GM12878 (cell line): ENCODE measurements at regions not wholly inside any gene's neighbourhood (a gene's known extent, or its start where the extent isn't known, plus 50 kb on each side); places are given as distances from the start of the nearest gene placed in this dataset.
A peak's percentile ranks its signal among the peaks of the same experiment; 100 is the strongest.

Experiments used
- ATAC-seq: fragments of 200-7000 bp; cut with Tn5 transposase; 3 replicates; pipeline ENCODE4 v1.9.1; 2020; ENCODE audit warnings: mild to moderate bottlenecking, moderate library complexity
- BruUV-seq: library from RNA; stranded (reverse); fragments of 400-500 nt; replicated peaks from 2 replicates; lab custom pipeline; 2021; lab: Mats Ljungman, UMichigan
- CTCF ChIA-PET: fragments of 300-600 bp; sonication (Branson Sonifier 250); formaldehyde crosslinking; extraction: SDS; loops from one replicate; lab custom pipeline; 2021; ENCODE audit warnings: inconsistent platforms; lab: Yijun Ruan, JAX
- POLR2A ChIA-PET: fragments of 350-600 bp; formaldehyde crosslinking; extraction: SDS; loops from one replicate; lab custom pipeline; 2021; ENCODE audit warnings: inconsistent platforms; lab: Charles Lee
- RAD21 ChIA-PET: fragments of 300-600 bp; sonication (Branson Sonifier 250); formaldehyde crosslinking; loops from one replicate; lab custom pipeline; 2023; ENCODE audit warnings: antibody characterized with exemption; ENCODE audit not compliant: unreplicated experiment; lab: Charles Lee
- SMC1A ChIA-PET: fragments of 300-600 bp; sonication (Branson Sonifier 250); formaldehyde crosslinking; loops from one replicate; lab custom pipeline; 2023; ENCODE audit not compliant: unreplicated experiment, uncharacterized antibody; lab: Charles Lee
- DNase-seq: peaks from one replicate; pipeline ENCODE4 v3.0.0-alpha.2; 2011; ENCODE audit warnings: low read depth, low spot score
- FAIRE-seq: peaks from 3 replicates; lab custom pipeline; 2011; peaks lifted over from hg19 to GRCh38; lab: Jason Lieb, UNC
- H2AFZ ChIP-seq: 2 replicates; pipeline ENCODE4 v1.6.0; 2011; ENCODE audit warnings: low read depth, low read length, control low read depth; ENCODE audit not compliant: control insufficient read depth
- H3K27ac ChIP-seq: 2 replicates; pipeline ENCODE4 v1.5.1; 2011; ENCODE audit warnings: control low read depth; ENCODE audit not compliant: control insufficient read depth, insufficient read depth
- H3K27me3 ChIP-seq, 2 experiments: replicated peaks in 1 of 2; 2 replicates each; pipeline versions ENCODE4 v1.6.0 to v1.6.1; 2011; ENCODE audit warnings: low read length in 1 of 2; ENCODE audit not compliant: control insufficient read depth in 2 of 2, insufficient read depth in 2 of 2
- H3K36me3 ChIP-seq, 2 experiments: 2 replicates each; pipeline ENCODE4 v1.5.1; 2011; ENCODE audit warnings: low read length in 1 of 2; ENCODE audit not compliant: control insufficient read depth in 2 of 2, insufficient read depth in 2 of 2
- H3K4me1 ChIP-seq: 2 replicates; pipeline ENCODE4 v1.6.1; 2011; ENCODE audit warnings: mild to moderate bottlenecking, low read length, moderate library complexity, mixed read lengths; ENCODE audit not compliant: control insufficient read depth, insufficient read depth
- H3K4me2 ChIP-seq: 2 replicates; pipeline ENCODE4 v1.6.0; 2011; ENCODE audit warnings: control low read depth; ENCODE audit not compliant: control insufficient read depth, insufficient read depth
- H3K4me3 ChIP-seq: fragments of 200-600 bp; sonication (generic); 2 replicates; pipeline ENCODE4 v1.5.1; 2016
- H3K79me2 ChIP-seq: 2 replicates; pipeline ENCODE4 v1.6.0; 2011; ENCODE audit warnings: low read length; ENCODE audit not compliant: control insufficient read depth, insufficient read depth
- H3K9ac ChIP-seq: 2 replicates; pipeline ENCODE4 v1.8.0; 2011; ENCODE audit warnings: low read length, control low read depth, mixed read lengths; ENCODE audit not compliant: control insufficient read depth, insufficient read depth
- H3K9me3 ChIP-seq: replicated peaks from 3 replicates; pipeline ENCODE4 v1.5.1; 2011; ENCODE audit warnings: mild to moderate bottlenecking, low read length; ENCODE audit not compliant: control insufficient read depth, insufficient read depth
- H4K20me1 ChIP-seq: 2 replicates; pipeline ENCODE4 v1.6.0; 2011; ENCODE audit not compliant: control insufficient read depth, insufficient read depth
- ASH2L ChIP-seq: fragments of 300-600, 200-600 bp; sonication (generic); IDR thresholded peaks from 2 replicates; pipeline ENCODE4 v1.6.1; 2017; ENCODE audit warnings: low read depth, mild to moderate bottlenecking, borderline replicate concordance
- CTCF ChIP-seq, 3 experiments: IDR thresholded peaks in 2 of 3; conservative IDR thresholded peaks in 1 of 3; 2 replicates each; pipeline ENCODE4 v1.5.1; 2011; ENCODE audit warnings: low read depth in 3 of 3, low read length in 3 of 3, mild to moderate bottlenecking in 3 of 3, control low read depth in 2 of 3, moderate library complexity in 2 of 3, inconsistent platforms in 1 of 3, mixed read lengths in 1 of 3; ENCODE audit not compliant: control insufficient read depth in 2 of 3, insufficient read depth in 1 of 3; ENCODE audit errors: extremely low read depth in 1 of 3
- MEF2B ChIP-seq: fragments of 450-650 bp; IDR thresholded peaks from 2 replicates; pipeline ENCODE4 v1.6.1; 2018; ENCODE audit warnings: mild to moderate bottlenecking, moderate library complexity; ENCODE audit not compliant: partially characterized antibody, poor library complexity, severe bottlenecking
- RAD51 ChIP-seq: fragments of 450-650 bp; IDR thresholded peaks from 2 replicates; pipeline ENCODE4 v1.6.1; 2016; ENCODE audit warnings: moderate library complexity, mild to moderate bottlenecking, inconsistent platforms
- RUNX3 ChIP-seq: IDR thresholded peaks from 2 replicates; pipeline ENCODE4 v1.6.1; 2012; ENCODE audit warnings: low read length, inconsistent platforms
- SMAD5 ChIP-seq: IDR thresholded peaks from 2 replicates; pipeline ENCODE4 v1.6.1; 2016; ENCODE audit warnings: antibody characterized with exemption, low read depth
- STAT3 ChIP-seq: IDR thresholded peaks from 2 replicates; pipeline ENCODE4 v1.6.1; 2011; ENCODE audit warnings: low read depth, low read length, improper control_type of control experiment
- ZZZ3 ChIP-seq: IDR thresholded peaks from 2 replicates; pipeline ENCODE4 v1.6.1; 2011; ENCODE audit warnings: low read depth; ENCODE audit not compliant: control insufficient read depth, insufficient read length
- WGBS: methylation state at CpG from one replicate; pipeline ENCODE4 v1.1.6; 2016; ENCODE audit warnings: low lambda C conversion rate; ENCODE audit not compliant: insufficient replicate concordance, insufficient coverage; ENCODE audit errors: missing lambda C conversion rate; 5-methylcytosine and 5-hydroxymethylcytosine counted together
- in situ Hi-C: fragments of 300-500 bp; cut with MboI; formaldehyde crosslinking; loops from 9 replicates; pipeline ENCODE4 v1.14.3; 2018; ENCODE audit warnings: mixed read lengths
- intact Hi-C: fragments of 100-400 bp; cut with micrococcal nuclease; formaldehyde crosslinking; loops from one replicate; pipeline ENCODE4 v1.14.2; 2022; ENCODE audit not compliant: unreplicated experiment
- TF ChIP-seq, protein P1 (sequence below): fragments of 450-650 bp; IDR thresholded peaks from 2 replicates; pipeline ENCODE4 v1.6.1; 2016; ENCODE audit warnings: mild to moderate bottlenecking, moderate library complexity, borderline replicate concordance

DNA sequence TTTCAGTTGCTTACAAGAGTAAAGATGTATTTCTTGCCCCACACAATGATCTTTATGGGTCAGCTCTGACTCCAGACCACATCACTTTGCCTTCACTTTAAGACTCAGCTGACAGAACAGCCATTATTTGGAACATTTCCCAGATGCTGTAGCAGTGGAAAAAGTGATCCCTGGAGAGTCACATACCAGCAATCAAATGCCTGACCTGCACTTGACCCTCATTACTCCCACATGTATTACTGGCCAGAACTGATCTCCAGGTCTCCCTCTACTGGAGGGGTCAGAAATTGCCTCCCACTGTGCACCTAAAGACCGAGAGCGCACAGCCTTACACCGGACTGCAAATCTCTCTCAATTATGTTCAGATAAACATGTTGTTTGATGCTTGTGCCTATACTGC lies 88.6 kb upstream of the ZNF385D start:
- WGBS = 75% methylated on average over 3 of the region's 3 CpGs
- BruUV-seq = no TSS peak
- H3K27me3 ChIP-seq = no peaks in the 10 kb centered on the region
- FAIRE-seq (no peak), DNase-seq (no peak), ATAC-seq (peak; percentile 61)
- H3K79me2 ChIP-seq = no peaks in the 10 kb centered on the region
- H3K4me2 ChIP-seq = no peak overlapping the region
- no peaks in the 10 kb centered on the region for H3K36me3 ChIP-seq
- no peaks in the 10 kb centered on the region for H3K4me1 ChIP-seq
- TF ChIP-seq ZZZ3 = no peak
- no peak for TF ChIP-seq ASH2L
- no peak for TF ChIP-seq MEF2B
- TF ChIP-seq CTCF (IDR thresholded peaks at IDR 0.05 in 2 of 3, conservative IDR thresholded peaks at IDR 0.05 in 1 of 3; ENCODE audit: control insufficient read depth in 2 of 3, extremely low read depth in 1 of 3, insufficient read depth in 1 of 3, low read depth in 3 of 3, low read length in 3 of 3) = peak; percentile 8 to 29 (median 10); a peak in 2 of 6 replicates
- TF ChIP-seq, protein P1, sequence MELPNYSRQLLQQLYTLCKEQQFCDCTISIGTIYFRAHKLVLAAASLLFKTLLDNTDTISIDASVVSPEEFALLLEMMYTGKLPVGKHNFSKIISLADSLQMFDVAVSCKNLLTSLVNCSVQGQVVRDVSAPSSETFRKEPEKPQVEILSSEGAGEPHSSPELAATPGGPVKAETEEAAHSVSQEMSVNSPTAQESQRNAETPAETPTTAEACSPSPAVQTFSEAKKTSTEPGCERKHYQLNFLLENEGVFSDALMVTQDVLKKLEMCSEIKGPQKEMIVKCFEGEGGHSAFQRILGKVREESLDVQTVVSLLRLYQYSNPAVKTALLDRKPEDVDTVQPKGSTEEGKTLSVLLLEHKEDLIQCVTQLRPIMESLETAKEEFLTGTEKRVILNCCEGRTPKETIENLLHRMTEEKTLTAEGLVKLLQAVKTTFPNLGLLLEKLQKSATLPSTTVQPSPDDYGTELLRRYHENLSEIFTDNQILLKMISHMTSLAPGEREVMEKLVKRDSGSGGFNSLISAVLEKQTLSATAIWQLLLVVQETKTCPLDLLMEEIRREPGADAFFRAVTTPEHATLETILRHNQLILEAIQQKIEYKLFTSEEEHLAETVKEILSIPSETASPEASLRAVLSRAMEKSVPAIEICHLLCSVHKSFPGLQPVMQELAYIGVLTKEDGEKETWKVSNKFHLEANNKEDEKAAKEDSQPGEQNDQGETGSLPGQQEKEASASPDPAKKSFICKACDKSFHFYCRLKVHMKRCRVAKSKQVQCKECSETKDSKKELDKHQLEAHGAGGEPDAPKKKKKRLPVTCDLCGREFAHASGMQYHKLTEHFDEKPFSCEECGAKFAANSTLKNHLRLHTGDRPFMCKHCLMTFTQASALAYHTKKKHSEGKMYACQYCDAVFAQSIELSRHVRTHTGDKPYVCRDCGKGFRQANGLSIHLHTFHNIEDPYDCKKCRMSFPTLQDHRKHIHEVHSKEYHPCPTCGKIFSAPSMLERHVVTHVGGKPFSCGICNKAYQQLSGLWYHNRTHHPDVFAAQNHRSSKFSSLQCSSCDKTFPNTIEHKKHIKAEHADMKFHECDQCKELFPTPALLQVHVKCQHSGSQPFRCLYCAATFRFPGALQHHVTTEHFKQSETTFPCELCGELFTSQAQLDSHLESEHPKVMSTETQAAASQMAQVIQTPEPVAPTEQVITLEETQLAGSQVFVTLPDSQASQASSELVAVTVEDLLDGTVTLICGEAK = no peak
- no peak for TF ChIP-seq RAD51
- TF ChIP-seq STAT3 = no peak
- TF ChIP-seq RUNX3 = no peak
- TF ChIP-seq SMAD5 = no peak
- no peaks in the 10 kb centered on the region for H3K9me3 ChIP-seq
- H4K20me1 ChIP-seq = no peaks in the 10 kb centered on the region
- SMC1A ChIA-PET = interaction anchor here (0.7 kb wide), 1 partner anchor 172 kb away, joined by 3 read pairs; no protein-coding TSS in a partner anchor
- H3K4me3 ChIP-seq = no peak overlapping the region
- intact Hi-C loops = no loop called here
- CTCF ChIA-PET = interaction anchor here (0.6 to 1.0 kb wide), 2 partner anchors 88 to 296 kb away, joined by 3 to 5 read pairs; no protein-coding TSS in a partner anchor
- H3K9ac ChIP-seq = no peak overlapping the region
- POLR2A ChIA-PET = no interaction called here
- H3K27ac ChIP-seq = no peak overlapping the region
- in situ Hi-C loops = no loop called here
- no peak overlapping the region for H2AFZ ChIP-seq
- RAD21 ChIA-PET = no interaction called here
